Ovary (tissue), 3 donors: ENCODE measurements at regions not wholly inside any gene's neighbourhood (a gene's known extent, or its start where the extent isn't known, plus 50 kb on each side); places are given as distances from the start of the nearest gene placed in this dataset.

Source experiments
- EP300 ChIP-seq: sonication (generic); formaldehyde crosslinking; IDR thresholded peaks from one replicate; pipeline ENCODE4 v1.6.1; 2017; ENCODE audit warnings: antibody characterized with exemption
- POLR2A ChIP-seq: fragments of 450-650 bp; IDR thresholded peaks from one replicate; pipeline ENCODE4 v1.6.1; 2017; ENCODE audit warnings: antibody characterized with exemption, mild to moderate bottlenecking, moderate library complexity
- TF ChIP-seq, protein P1 (sequence below), 3 donors: fragments of 450-650 bp in 2 of 3; fragments of 200-600 bp in 1 of 3; IDR thresholded peaks; one replicate each; pipeline versions ENCODE4 v1.5.1 to v1.8.0; 2016 to 2022; ENCODE audit warnings: antibody characterized with exemption in 3 of 3, mild to moderate bottlenecking in 1 of 3
- donor health status: DM: no; HTN: no; CAD: no.

DNA sequence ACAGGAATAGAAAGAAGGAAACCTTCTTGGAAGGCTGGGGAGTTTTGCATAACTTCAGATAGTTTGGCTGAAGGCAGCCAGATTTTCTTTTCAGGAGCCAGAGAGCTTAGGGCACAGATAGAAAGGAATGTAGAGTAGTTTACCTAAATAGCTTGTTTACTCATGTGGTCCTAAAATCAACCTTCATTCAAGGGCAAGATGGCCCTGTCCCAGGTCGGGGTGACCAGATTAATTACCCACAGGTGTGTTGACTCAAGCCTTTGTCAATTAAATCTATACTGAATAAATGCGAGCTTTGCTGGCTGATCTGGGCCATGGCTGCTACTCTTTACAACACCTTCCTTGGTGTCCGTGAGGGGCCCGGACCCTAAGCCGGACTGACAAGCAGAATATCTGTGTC is 792.0 kb upstream of the MAN1A1 start:
- TF ChIP-seq, protein P1, sequence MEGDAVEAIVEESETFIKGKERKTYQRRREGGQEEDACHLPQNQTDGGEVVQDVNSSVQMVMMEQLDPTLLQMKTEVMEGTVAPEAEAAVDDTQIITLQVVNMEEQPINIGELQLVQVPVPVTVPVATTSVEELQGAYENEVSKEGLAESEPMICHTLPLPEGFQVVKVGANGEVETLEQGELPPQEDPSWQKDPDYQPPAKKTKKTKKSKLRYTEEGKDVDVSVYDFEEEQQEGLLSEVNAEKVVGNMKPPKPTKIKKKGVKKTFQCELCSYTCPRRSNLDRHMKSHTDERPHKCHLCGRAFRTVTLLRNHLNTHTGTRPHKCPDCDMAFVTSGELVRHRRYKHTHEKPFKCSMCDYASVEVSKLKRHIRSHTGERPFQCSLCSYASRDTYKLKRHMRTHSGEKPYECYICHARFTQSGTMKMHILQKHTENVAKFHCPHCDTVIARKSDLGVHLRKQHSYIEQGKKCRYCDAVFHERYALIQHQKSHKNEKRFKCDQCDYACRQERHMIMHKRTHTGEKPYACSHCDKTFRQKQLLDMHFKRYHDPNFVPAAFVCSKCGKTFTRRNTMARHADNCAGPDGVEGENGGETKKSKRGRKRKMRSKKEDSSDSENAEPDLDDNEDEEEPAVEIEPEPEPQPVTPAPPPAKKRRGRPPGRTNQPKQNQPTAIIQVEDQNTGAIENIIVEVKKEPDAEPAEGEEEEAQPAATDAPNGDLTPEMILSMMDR (IDR thresholded peaks at IDR 0.05) = no peak
- TF ChIP-seq EP300 = no peak
- TF ChIP-seq POLR2A = no peak
